CD4-positive, CD25-positive, alpha-beta regulatory T cell (primary cell): ENCODE measurements at regions not wholly inside any gene's neighbourhood (a gene's known extent, or its start where the extent isn't known, plus 50 kb on each side); places are given as distances from the start of the nearest gene placed in this dataset.

Experiments
- ATAC-seq, 2 donors: fragments of 150-1000 bp; cut with Tn5 transposase; one replicate each; pipeline ENCODE4 v1.10.0; 2021; ENCODE audit warnings: low read depth in 2 of 2, moderate number of reproducible peaks in 2 of 2, moderate library complexity in 1 of 2
- DNase-seq, 3 donors: peaks; one replicate each; pipeline versions ENCODE4 v3.0.0 to v3.0.0-alpha.2; 2012 to 2022; ENCODE audit warnings: mixed read lengths in 1 of 3
- H3K27ac ChIP-seq: one replicate; pipeline ENCODE4 v1.7.0; 2013; ENCODE audit warnings: mild to moderate bottlenecking, low read length; ENCODE audit not compliant: insufficient read depth, poor library complexity, severe bottlenecking
- H3K27me3 ChIP-seq: one replicate; pipeline ENCODE4 v1.7.0; 2013; ENCODE audit warnings: low read length; ENCODE audit not compliant: control insufficient read depth, insufficient read depth
- H3K36me3 ChIP-seq: one replicate; pipeline ENCODE4 v1.7.0; 2013; ENCODE audit warnings: mild to moderate bottlenecking, low read length, moderate library complexity; ENCODE audit not compliant: control insufficient read depth, insufficient read depth
- H3K4me1 ChIP-seq: 2 replicates; pipeline ENCODE4 v1.7.0; 2013; ENCODE audit warnings: mild to moderate bottlenecking, low read length; ENCODE audit not compliant: insufficient read depth, control insufficient read depth, poor library complexity, severe bottlenecking
- H3K4me3 ChIP-seq: one replicate; pipeline ENCODE4 v1.7.0; 2013; ENCODE audit warnings: low read depth, mild to moderate bottlenecking, low read length, moderate library complexity
- H3K9me3 ChIP-seq, 2 experiments: 1 replicate in 1 of 2; 2 replicates in 1 of 2; pipeline ENCODE4 v1.7.0; 2013; ENCODE audit warnings: low read length in 2 of 2, mild to moderate bottlenecking in 1 of 2, moderate library complexity in 1 of 2; ENCODE audit not compliant: control insufficient read depth in 2 of 2
- H3K27ac Mint-ChIP-seq, 3 donors: one replicate each; pipeline ENCODE4 v1.8.0; 2020 to 2022; ENCODE audit warnings: mild to moderate bottlenecking in 3 of 3, mixed read lengths in 3 of 3, moderate library complexity in 2 of 3
- H3K27me3 Mint-ChIP-seq: one replicate; pipeline ENCODE4 v1.8.0; 2022; ENCODE audit warnings: mild to moderate bottlenecking, mixed read lengths
- H3K36me3 Mint-ChIP-seq: one replicate; pipeline ENCODE4 v1.8.0; 2020; ENCODE audit warnings: mixed read lengths
- H3K4me1 Mint-ChIP-seq, 4 donors: one replicate each; pipeline ENCODE4 v1.8.0; 2020 to 2022; ENCODE audit warnings: mixed read lengths in 4 of 4, mild to moderate bottlenecking in 1 of 4
- H3K4me3 Mint-ChIP-seq, 4 donors: one replicate each; pipeline ENCODE4 v1.8.0; 2020 to 2022; ENCODE audit warnings: mild to moderate bottlenecking in 4 of 4, mixed read lengths in 4 of 4, moderate library complexity in 3 of 4
- H3K9me3 Mint-ChIP-seq, 7 donors: one replicate each; pipeline ENCODE4 v1.8.0; 2020 to 2022; ENCODE audit warnings: mixed read lengths in 7 of 7, mild to moderate bottlenecking in 3 of 7, moderate library complexity in 2 of 7

DNA sequence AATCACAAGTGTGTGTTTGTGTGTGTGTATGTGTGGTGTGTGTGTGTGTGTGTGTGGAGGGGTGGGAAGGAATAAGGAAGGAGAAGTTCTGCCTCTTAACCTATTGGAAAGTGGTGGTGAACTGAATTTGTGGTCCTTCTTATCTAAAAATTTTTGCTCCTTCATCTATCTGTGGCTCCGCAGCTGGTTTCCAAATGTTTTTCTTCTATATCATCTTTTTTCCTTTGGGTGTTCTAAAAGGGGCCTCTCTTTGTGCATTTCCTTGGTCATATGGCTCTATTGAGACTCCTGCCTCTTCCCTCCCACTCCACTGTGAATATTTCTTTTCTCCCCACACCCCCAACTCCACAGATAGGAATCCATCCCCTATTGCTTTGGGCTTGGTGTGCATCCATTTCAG, 254.9 kb upstream of the CWC22 start:
- no peaks in the 10 kb centered on the region for H3K9me3 ChIP-seq
- no peak overlapping the region for H3K27ac Mint-ChIP-seq
- H3K9me3 Mint-ChIP-seq = peaks cover 0 to 5% (median 2%) of the 10 kb centered on the region in 7 donors
- no peaks in the 10 kb centered on the region for H3K4me1 ChIP-seq
- no peaks in the 10 kb centered on the region for H3K27me3 Mint-ChIP-seq
- no peaks in the 10 kb centered on the region for H3K4me1 Mint-ChIP-seq
- no peaks in the 10 kb centered on the region for H3K36me3 Mint-ChIP-seq
- no peak overlapping the region for H3K4me3 ChIP-seq
- DNase-seq = no peak
- H3K36me3 ChIP-seq = no peaks in the 10 kb centered on the region
- ATAC-seq = no peak
- no peak overlapping the region for H3K27ac ChIP-seq
- no peaks in the 10 kb centered on the region for H3K27me3 ChIP-seq
- H3K4me3 Mint-ChIP-seq = no peak overlapping the region

- Mint-ChIP-seq H3K36me3 (no peaks in the 10 kb centered on the region), H3K4me1 (no peaks in the 10 kb centered on the region), H3K4me3 (no peak overlapping the region), H3K27ac (no peak overlapping the region), H3K27me3 (no peaks in the 10 kb centered on the region), H3K9me3 (peaks cover 0 to 6% (median 3%) of the 10 kb centered on the region in 7 donors)
- ATAC-seq = no peak
- no peaks in the 10 kb centered on the region for H3K4me1 ChIP-seq
- H3K4me3 ChIP-seq = no peak overlapping the region
- H3K27ac ChIP-seq = no peak overlapping the region
- DNase-seq = no peak
- no peaks in the 10 kb centered on the region for H3K27me3 ChIP-seq
- no peaks in the 10 kb centered on the region for H3K36me3 ChIP-seq
- no peaks in the 10 kb centered on the region for H3K9me3 ChIP-seq
These were observed 251.5 kb upstream of the CWC22 start for GRCh38 chr2:180258579-180258978.

DNA sequence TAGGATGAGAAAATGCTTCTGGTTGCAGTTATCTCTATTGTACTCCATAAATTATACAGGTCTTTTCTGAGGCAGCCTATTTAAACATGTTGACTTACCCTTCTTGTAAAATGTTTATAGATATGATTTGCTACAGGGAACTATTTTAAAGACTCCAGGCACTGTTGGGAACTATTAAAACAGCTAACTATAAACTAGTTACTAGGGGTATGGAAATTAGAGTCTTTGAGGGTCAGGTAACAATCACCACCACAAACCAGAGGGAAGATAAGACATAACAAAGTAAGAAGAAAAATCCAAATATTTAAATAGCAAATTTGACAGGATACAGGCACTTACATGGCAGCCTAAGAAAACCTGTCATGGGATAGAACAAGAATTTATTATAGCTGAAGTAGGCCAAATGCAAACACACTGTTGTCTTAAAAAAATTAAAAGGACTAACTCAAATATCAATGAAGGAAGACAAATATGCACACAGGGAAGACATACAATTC, 251.0 kb upstream of the CWC22 start:
- Histone ChIP-seq H3K9me3 (no peaks in the 10 kb centered on the region), H3K36me3 (no peaks in the 10 kb centered on the region), H3K4me1 (no peaks in the 10 kb centered on the region), H3K27ac (no peak overlapping the region), H3K27me3 (no peaks in the 10 kb centered on the region), H3K4me3 (no peak overlapping the region)
- no peak for DNase-seq
- Mint-ChIP-seq H3K27me3 (no peaks in the 10 kb centered on the region), H3K36me3 (no peaks in the 10 kb centered on the region), H3K27ac (no peak overlapping the region), H3K4me1 (no peaks in the 10 kb centered on the region), H3K9me3 (peaks cover 0 to 6% (median 3%) of the 10 kb centered on the region in 7 donors), H3K4me3 (no peak overlapping the region)
- ATAC-seq = no peak

GRCh38 chr2:180257247-180257646, 250.2 kb upstream of the CWC22 start:
- no peaks in the 10 kb centered on the region for H3K4me1 ChIP-seq
- H3K36me3 Mint-ChIP-seq = no peaks in the 10 kb centered on the region
- no peak overlapping the region for H3K27ac Mint-ChIP-seq
- no peak overlapping the region for H3K4me3 ChIP-seq
- no peak overlapping the region for H3K4me3 Mint-ChIP-seq
- no peaks in the 10 kb centered on the region for H3K27me3 ChIP-seq
- no peak for DNase-seq
- peaks cover 0 to 6% (median 3%) of the 10 kb centered on the region in 7 donors for H3K9me3 Mint-ChIP-seq
- no peak for ATAC-seq
- H3K36me3 ChIP-seq = no peaks in the 10 kb centered on the region
- H3K9me3 ChIP-seq = no peaks in the 10 kb centered on the region
- no peaks in the 10 kb centered on the region for H3K4me1 Mint-ChIP-seq
- no peak overlapping the region for H3K27ac ChIP-seq
- no peaks in the 10 kb centered on the region for H3K27me3 Mint-ChIP-seq

DNA sequence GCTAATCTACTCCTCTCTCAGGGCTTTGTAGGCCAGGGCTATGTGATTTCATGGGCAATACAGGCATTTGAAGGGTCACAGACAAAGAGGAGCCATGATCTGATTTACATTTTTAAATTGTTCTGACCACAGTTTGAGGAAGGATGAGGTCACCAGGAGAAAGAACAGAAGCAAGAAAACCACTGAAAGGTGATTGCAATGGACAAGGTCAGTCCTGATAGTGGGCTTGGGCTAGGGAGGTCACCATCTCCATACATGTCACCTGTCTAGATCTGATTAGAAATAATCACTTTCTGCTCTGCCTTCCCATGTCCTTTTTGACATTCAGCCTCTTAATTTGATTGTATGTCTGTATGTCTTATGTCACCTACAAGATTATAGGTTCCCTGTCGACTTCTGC, 248.9 kb upstream of the CWC22 start:
- H3K36me3 Mint-ChIP-seq = no peaks in the 10 kb centered on the region
- no peaks in the 10 kb centered on the region for H3K4me1 Mint-ChIP-seq
- Histone ChIP-seq H3K4me3 (no peak overlapping the region), H3K4me1 (no peaks in the 10 kb centered on the region), H3K27me3 (no peaks in the 10 kb centered on the region), H3K27ac (no peak overlapping the region), H3K9me3 (no peaks in the 10 kb centered on the region), H3K36me3 (no peaks in the 10 kb centered on the region)
- ATAC-seq (no peak), DNase-seq (no peak)
- peaks cover 0 to 4% (median 3%) of the 10 kb centered on the region in 7 donors for H3K9me3 Mint-ChIP-seq
- H3K27ac Mint-ChIP-seq = no peak overlapping the region
- no peaks in the 10 kb centered on the region for H3K27me3 Mint-ChIP-seq
- H3K4me3 Mint-ChIP-seq = no peak overlapping the region

- H3K27ac Mint-ChIP-seq = no peak overlapping the region
- no peak overlapping the region for H3K4me3 ChIP-seq
- no peaks in the 10 kb centered on the region for H3K27me3 Mint-ChIP-seq
- no peaks in the 10 kb centered on the region for H3K9me3 ChIP-seq
- H3K36me3 ChIP-seq = no peaks in the 10 kb centered on the region
- no peak overlapping the region for H3K27ac ChIP-seq
- no peaks in the 10 kb centered on the region for H3K4me1 ChIP-seq
- ATAC-seq = no peak
- peaks cover 0 to 4% (median 3%) of the 10 kb centered on the region in 7 donors for H3K9me3 Mint-ChIP-seq
- DNase-seq = no peak
- H3K4me1 Mint-ChIP-seq = no peaks in the 10 kb centered on the region
- no peak overlapping the region for H3K4me3 Mint-ChIP-seq
- no peaks in the 10 kb centered on the region for H3K36me3 Mint-ChIP-seq
- no peaks in the 10 kb centered on the region for H3K27me3 ChIP-seq
These were observed 247.8 kb upstream of the CWC22 start for GRCh38 chr2:180254872-180255271.

- H3K4me3 Mint-ChIP-seq = no peak overlapping the region
- no peak for ATAC-seq
These were observed 240.6 kb upstream of the CWC22 start for GRCh38 chr2:180247658-180248057.

GRCh38 chr2:180246268-180246667, 239.2 kb upstream of the CWC22 start:
- no peak overlapping the region for H3K27ac Mint-ChIP-seq
- no peaks in the 10 kb centered on the region for H3K27me3 ChIP-seq
- H3K27ac ChIP-seq = no peak overlapping the region
- H3K4me1 Mint-ChIP-seq = no peaks in the 10 kb centered on the region
- DNase-seq = no peak
- peaks cover 5% of the 10 kb centered on the region for H3K27me3 Mint-ChIP-seq
- H3K4me3 Mint-ChIP-seq = no peak overlapping the region
- H3K4me1 ChIP-seq = no peaks in the 10 kb centered on the region
- peaks cover 0 to 2% (median 0%) of the 10 kb centered on the region in 7 donors for H3K9me3 Mint-ChIP-seq
- no peak overlapping the region for H3K4me3 ChIP-seq
- H3K36me3 Mint-ChIP-seq = no peaks in the 10 kb centered on the region
- H3K36me3 ChIP-seq = no peaks in the 10 kb centered on the region
- no peaks in the 10 kb centered on the region for H3K9me3 ChIP-seq
- ATAC-seq = no peak

More at GRCh38 chr2:180247658-180248057, 240.6 kb upstream of the CWC22 start:
- Histone ChIP-seq H3K4me1 (no peaks in the 10 kb centered on the region), H3K27me3 (no peaks in the 10 kb centered on the region), H3K4me3 (no peak overlapping the region), H3K36me3 (no peaks in the 10 kb centered on the region), H3K27ac (no peak overlapping the region), H3K9me3 (no peaks in the 10 kb centered on the region)
- H3K9me3 Mint-ChIP-seq = peaks cover 0 to 2% (median 0%) of the 10 kb centered on the region in 7 donors
- no peak overlapping the region for H3K27ac Mint-ChIP-seq
- H3K4me1 Mint-ChIP-seq = no peaks in the 10 kb centered on the region
- no peaks in the 10 kb centered on the region for H3K36me3 Mint-ChIP-seq
- no peak for DNase-seq
- H3K27me3 Mint-ChIP-seq = peaks cover 5% of the 10 kb centered on the region
